T-helper 17 cell (primary cell): ENCODE measurements at regions not wholly inside any gene's neighbourhood (a gene's known extent, or its start where the extent isn't known, plus 50 kb on each side); places are given as distances from the start of the nearest gene placed in this dataset.

Experiments used
- ATAC-seq: fragments of 150-1000 bp; cut with Tn5 transposase; 2 replicates; pipeline ENCODE4 v1.10.0; 2021; ENCODE audit warnings: mild to moderate bottlenecking, moderate library complexity
- DNase-seq, 3 donors: peaks; one replicate each; pipeline versions ENCODE4 v3.0.0 to v3.0.0-alpha.2; 2020 to 2021
- H3K9me3 ChIP-seq: one replicate; pipeline ENCODE4 v1.7.0; 2013; ENCODE audit warnings: low read length, mild to moderate bottlenecking; ENCODE audit not compliant: control insufficient read depth, poor library complexity, severe bottlenecking
- H3K27ac Mint-ChIP-seq: one replicate; pipeline ENCODE4 v1.8.0; 2022; ENCODE audit warnings: mild to moderate bottlenecking, moderate library complexity, mixed read lengths
- H3K27me3 Mint-ChIP-seq: one replicate; pipeline ENCODE4 v1.8.0; 2022; ENCODE audit warnings: mixed read lengths
- H3K36me3 Mint-ChIP-seq: one replicate; pipeline ENCODE4 v1.8.0; 2022; ENCODE audit warnings: low read depth, mixed read lengths
- H3K4me1 Mint-ChIP-seq: one replicate; pipeline ENCODE4 v1.8.0; 2022; ENCODE audit warnings: mild to moderate bottlenecking, mixed read lengths
- H3K4me3 Mint-ChIP-seq: one replicate; pipeline ENCODE4 v1.8.0; 2022; ENCODE audit warnings: mild to moderate bottlenecking, moderate library complexity, mixed read lengths

GRCh38 chr7:12094365-12094921, 116.7 kb upstream of the TMEM106B start:
- H3K36me3 Mint-ChIP-seq = no peaks in the 10 kb centered on the region
- no peak for DNase-seq
- no peak overlapping the region for H3K4me3 Mint-ChIP-seq
- peaks cover 3% of the 10 kb centered on the region for H3K4me1 Mint-ChIP-seq
- H3K27ac Mint-ChIP-seq = no peak overlapping the region
- H3K27me3 Mint-ChIP-seq = peaks cover 6% of the 10 kb centered on the region
- H3K9me3 ChIP-seq = no peaks in the 10 kb centered on the region
- ATAC-seq = no peak

DNA sequence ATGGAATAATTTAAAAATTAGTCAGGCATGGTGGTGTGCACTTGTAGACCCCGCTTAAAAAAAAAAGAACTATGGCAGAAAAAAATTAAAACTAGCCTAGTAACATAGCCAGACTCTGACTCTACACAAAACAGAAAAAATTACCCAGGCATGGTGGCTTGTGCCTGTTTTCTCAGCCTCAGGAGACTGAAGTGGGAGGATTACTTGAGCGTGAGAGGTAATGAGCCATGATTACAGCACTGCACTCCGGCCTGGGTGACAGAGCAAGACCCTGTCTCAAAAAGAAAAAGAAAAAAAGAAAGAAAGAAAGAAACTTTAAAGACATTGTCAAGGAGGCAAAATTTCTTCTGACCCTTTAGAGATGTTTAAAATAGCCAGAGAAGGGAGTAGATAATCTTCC, 109.0 kb upstream of the TMEM106B start:
- H3K27ac Mint-ChIP-seq = no peak overlapping the region
- H3K4me1 Mint-ChIP-seq = peaks cover 3% of the 10 kb centered on the region
- ATAC-seq = no peak
- no peaks in the 10 kb centered on the region for H3K9me3 ChIP-seq
- no peak overlapping the region for H3K4me3 Mint-ChIP-seq
- H3K36me3 Mint-ChIP-seq = no peaks in the 10 kb centered on the region
- no peak for DNase-seq
- peaks cover 12% of the 10 kb centered on the region for H3K27me3 Mint-ChIP-seq

DNA sequence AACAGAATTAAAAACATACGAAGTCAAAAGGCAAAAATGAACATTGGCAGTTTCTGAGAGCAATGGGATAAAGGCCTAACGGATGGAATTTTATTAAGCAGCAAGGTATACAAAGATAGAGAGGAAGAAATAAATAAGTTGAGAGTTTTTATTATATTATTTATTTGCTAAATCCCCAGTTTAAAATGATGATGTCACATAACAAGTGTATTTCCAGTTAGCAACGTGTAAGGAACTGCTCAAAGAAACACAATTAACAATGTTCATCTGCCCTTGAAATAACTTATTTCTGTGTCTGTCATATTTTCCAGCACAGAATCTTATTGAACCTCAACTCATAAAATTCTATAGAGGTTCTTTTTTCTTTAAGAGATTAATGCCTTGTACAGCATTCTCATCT, 108.6 kb upstream of the TMEM106B start:
- no peak for DNase-seq
- no peaks in the 10 kb centered on the region for H3K9me3 ChIP-seq
- Mint-ChIP-seq H3K4me1 (peaks cover 3% of the 10 kb centered on the region), H3K27me3 (peaks cover 12% of the 10 kb centered on the region), H3K4me3 (no peak overlapping the region), H3K27ac (no peak overlapping the region), H3K36me3 (no peaks in the 10 kb centered on the region)
- ATAC-seq = no peak

DNA sequence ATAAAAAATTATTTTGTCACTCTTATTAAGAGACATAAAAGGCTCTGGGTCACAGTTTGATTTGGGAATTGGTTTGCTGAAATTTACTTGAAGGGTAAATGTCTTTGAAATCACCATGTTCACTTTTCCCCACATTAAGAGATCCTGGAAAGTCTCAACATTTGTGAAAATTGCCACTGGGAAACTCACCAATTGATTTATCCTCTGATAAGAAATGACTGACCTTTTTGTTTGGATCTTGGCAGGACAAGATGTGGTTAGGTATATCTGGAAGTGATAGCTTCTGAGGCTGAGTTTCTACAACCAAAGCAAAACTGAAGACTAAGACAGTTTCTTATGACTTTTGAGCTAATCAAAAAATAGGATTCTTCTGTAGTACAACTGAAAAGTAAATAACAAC, 107.1 kb upstream of the TMEM106B start:
- no peak overlapping the region for H3K4me3 Mint-ChIP-seq
- no peak overlapping the region for H3K27ac Mint-ChIP-seq
- peaks cover 12% of the 10 kb centered on the region for H3K27me3 Mint-ChIP-seq
- no peaks in the 10 kb centered on the region for H3K36me3 Mint-ChIP-seq
- H3K9me3 ChIP-seq = no peaks in the 10 kb centered on the region
- DNase-seq (no peak), ATAC-seq (no peak)
- peaks cover 3% of the 10 kb centered on the region for H3K4me1 Mint-ChIP-seq

GRCh38 chr7:12107381-12107780, 103.7 kb upstream of the TMEM106B start:
- ATAC-seq (no peak), DNase-seq (no peak)
- Mint-ChIP-seq H3K27ac (no peak overlapping the region), H3K4me1 (peaks cover 9% of the 10 kb centered on the region), H3K4me3 (no peak overlapping the region), H3K36me3 (peaks cover 5% of the 10 kb centered on the region), H3K27me3 (peaks cover 37% of the 10 kb centered on the region)
- no peaks in the 10 kb centered on the region for H3K9me3 ChIP-seq

DNA sequence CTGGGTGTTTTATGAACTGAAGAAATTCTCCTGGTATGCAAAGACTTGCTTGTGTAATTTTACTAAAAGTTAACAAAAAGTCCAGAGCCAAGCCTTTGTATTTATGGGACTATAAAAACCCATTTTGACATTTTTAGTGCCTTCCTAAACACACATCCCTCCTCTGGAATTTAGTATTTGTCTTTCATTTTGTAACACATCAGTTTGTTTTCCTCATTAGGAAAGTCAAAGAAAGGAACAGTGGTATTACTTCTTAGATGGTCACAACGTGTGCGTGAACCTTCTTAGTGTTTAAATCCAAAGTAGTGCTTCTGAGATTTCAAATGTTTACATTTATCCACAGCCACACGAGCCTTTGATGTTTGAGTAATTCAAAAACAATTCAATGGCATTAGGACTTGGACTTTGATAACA, 103.2 kb upstream of the TMEM106B start:
- peaks cover 5% of the 10 kb centered on the region for H3K36me3 Mint-ChIP-seq
- H3K9me3 ChIP-seq = no peaks in the 10 kb centered on the region
- peaks cover 9% of the 10 kb centered on the region for H3K4me1 Mint-ChIP-seq
- H3K27me3 Mint-ChIP-seq = peaks cover 41% of the 10 kb centered on the region
- no peak overlapping the region for H3K4me3 Mint-ChIP-seq
- ATAC-seq (no peak), DNase-seq (no peak)
- H3K27ac Mint-ChIP-seq = no peak overlapping the region

DNA sequence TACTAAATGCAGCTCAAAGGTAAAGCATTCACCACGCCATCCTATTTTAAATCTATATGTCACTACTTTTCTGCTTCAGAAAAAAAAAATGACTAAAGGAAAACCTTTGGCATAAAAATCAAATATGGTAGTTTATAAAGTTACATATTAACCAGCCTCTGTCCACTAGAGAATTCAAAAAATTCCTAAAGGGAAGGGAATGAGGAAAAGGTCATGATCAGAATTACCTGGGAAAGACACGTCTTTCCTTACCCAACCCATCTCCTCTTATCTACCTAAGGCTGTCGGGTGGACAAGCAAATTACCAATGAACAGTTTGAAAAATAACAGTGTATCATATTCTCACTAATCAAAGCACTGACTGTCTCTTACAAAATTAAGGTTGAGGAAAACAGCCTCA, 100.7 kb upstream of the TMEM106B start:
- Mint-ChIP-seq H3K27me3 (peaks cover 48% of the 10 kb centered on the region), H3K36me3 (peaks cover 5% of the 10 kb centered on the region), H3K27ac (no peak overlapping the region), H3K4me3 (no peak overlapping the region), H3K4me1 (peaks cover 9% of the 10 kb centered on the region)
- ATAC-seq (no peak), DNase-seq (no peak)
- H3K9me3 ChIP-seq = no peaks in the 10 kb centered on the region

GRCh38 chr7:12111422-12112405, 99.4 kb upstream of the TMEM106B start:
- DNase-seq = no peak
- H3K9me3 ChIP-seq = no peaks in the 10 kb centered on the region
- peak; percentile 77 for ATAC-seq
- Mint-ChIP-seq H3K4me1 (peaks cover 11% of the 10 kb centered on the region), H3K36me3 (peaks cover 5% of the 10 kb centered on the region), H3K27me3 (peaks cover 57% of the 10 kb centered on the region), H3K4me3 (peak overlapping the region; percentile 87), H3K27ac (no peak overlapping the region)

GRCh38 chr7:12117170-12117569, 93.9 kb upstream of the TMEM106B start:
- H3K36me3 Mint-ChIP-seq = peaks cover 2% of the 10 kb centered on the region
- H3K9me3 ChIP-seq = no peaks in the 10 kb centered on the region
- H3K27ac Mint-ChIP-seq = no peak overlapping the region
- H3K4me1 Mint-ChIP-seq = peaks cover 10% of the 10 kb centered on the region
- no peak overlapping the region for H3K4me3 Mint-ChIP-seq
- DNase-seq (no peak), ATAC-seq (no peak)
- peaks cover 30% of the 10 kb centered on the region for H3K27me3 Mint-ChIP-seq

DNA sequence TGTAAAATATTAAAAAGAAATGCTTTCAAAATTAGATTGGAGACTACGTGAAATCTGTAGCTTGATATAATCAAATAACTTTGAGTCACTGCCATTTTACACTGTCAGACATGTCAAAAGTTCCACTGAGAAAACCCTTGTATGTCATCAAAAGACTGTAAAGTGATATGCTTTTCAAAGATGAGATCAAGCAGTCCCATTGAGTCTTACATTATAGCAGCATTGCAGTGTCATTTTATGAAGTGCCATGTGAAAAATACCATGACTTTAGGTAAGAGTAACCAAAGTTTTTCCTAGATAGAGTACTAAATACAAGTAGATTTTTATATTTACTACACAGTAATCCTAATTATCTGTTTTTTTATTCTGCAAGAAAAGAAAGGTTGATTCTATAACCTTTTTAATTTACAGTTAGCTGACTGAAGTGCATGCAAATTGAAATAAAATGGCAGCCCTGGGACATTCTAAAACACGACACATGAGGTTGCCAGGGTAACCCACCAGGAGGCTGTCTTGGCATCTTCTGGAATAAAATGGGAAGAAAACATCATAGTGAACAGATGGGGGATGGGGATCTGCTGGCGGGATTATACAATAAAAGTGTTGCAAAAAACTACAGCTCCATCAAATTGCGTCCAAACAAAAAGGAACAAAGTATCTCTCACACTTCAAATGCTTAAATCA, 91.3 kb upstream of the TMEM106B start:
- H3K4me1 Mint-ChIP-seq = peaks cover 8% of the 10 kb centered on the region
- no peak overlapping the region for H3K27ac Mint-ChIP-seq
- H3K9me3 ChIP-seq = no peaks in the 10 kb centered on the region
- H3K4me3 Mint-ChIP-seq = no peak overlapping the region
- DNase-seq (no peak), ATAC-seq (no peak)
- no peaks in the 10 kb centered on the region for H3K36me3 Mint-ChIP-seq
- H3K27me3 Mint-ChIP-seq = peaks cover 18% of the 10 kb centered on the region

- H3K9me3 ChIP-seq = no peaks in the 10 kb centered on the region
- DNase-seq (no peak), ATAC-seq (no peak)
- Mint-ChIP-seq H3K36me3 (no peaks in the 10 kb centered on the region), H3K27me3 (peaks cover 21% of the 10 kb centered on the region), H3K4me1 (peaks cover 8% of the 10 kb centered on the region), H3K27ac (no peak overlapping the region), H3K4me3 (no peak overlapping the region)
These were observed 90.5 kb upstream of the TMEM106B start for GRCh38 chr7:12120632-12121031.

DNA sequence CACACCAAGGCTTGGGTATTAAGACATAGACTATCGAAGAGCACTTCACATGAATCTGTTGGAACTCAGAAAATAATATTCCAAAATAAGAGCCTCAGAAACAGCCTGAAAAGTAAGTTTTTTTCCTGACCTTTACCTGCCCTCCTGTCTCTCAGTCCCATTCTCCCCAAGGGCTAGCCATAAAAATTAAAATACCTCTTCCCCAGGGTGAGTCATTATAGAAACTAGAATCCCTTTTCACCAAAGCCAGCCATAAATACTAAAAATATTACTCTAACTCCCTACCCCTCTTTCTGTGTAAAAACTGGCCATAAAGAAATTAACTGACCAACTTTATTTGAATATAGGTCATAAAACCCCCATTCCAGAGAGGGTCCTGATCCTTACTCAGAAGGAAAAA, 87.9 kb upstream of the TMEM106B start:
- Mint-ChIP-seq H3K4me1 (peaks cover 2% of the 10 kb centered on the region), H3K27me3 (peaks cover 14% of the 10 kb centered on the region), H3K4me3 (no peak overlapping the region), H3K27ac (no peak overlapping the region), H3K36me3 (no peaks in the 10 kb centered on the region)
- H3K9me3 ChIP-seq = no peaks in the 10 kb centered on the region
- no peak for DNase-seq
- no peak for ATAC-seq

DNA sequence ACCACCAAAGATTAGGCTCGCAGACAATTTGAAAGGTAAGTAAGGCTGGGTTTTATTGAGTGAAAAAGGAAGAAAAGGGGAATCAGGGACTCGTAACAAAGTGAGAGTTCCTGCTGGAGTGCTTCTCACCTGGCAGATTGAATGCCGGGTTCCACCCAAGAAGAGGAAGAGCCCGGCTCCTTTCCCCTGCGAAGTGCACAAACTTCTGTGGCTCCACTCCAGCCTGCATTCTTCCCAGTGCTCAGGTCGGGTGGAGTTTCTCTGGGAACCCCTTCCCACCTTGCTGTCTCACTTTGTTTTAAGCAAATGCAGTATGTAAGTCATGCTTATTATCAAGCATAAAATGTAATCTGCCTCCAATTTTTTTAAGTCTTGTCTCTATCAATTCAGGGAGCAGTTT, 87.1 kb upstream of the TMEM106B start:
- peaks cover 14% of the 10 kb centered on the region for H3K27me3 Mint-ChIP-seq
- no peaks in the 10 kb centered on the region for H3K9me3 ChIP-seq
- no peaks in the 10 kb centered on the region for H3K36me3 Mint-ChIP-seq
- H3K27ac Mint-ChIP-seq = no peak overlapping the region
- peaks cover 2% of the 10 kb centered on the region for H3K4me1 Mint-ChIP-seq
- DNase-seq = no peak
- no peak overlapping the region for H3K4me3 Mint-ChIP-seq
- ATAC-seq = no peak
